ENCODE measurements at regions not wholly inside any gene's neighbourhood (a gene's known extent, or its start where the extent isn't known, plus 50 kb on each side); places are given as distances from the start of the nearest gene placed in this dataset.

DNA sequence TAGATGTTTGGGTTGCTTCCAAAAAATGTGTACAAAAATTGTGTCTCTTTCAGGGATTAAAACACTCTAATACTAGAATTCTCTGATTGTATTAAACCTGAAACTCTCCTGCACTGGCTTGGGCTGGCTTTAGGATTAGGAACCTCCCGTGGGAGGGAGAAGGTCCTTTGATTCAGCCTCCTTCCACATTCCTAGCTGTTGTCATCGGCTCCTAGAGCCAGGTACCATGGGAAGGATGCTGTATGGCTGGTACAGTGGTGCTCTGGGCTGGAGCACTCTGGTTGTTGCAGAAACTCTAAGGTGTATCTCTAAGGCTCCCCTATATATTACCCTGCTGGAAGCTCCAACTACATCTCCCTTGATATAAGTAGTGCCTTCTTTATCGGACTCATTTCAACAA lies 245.2 kb upstream of the FOXK1 start:
- Histone ChIP-seq H3K27me3 (ENCODE audit: insufficient read depth) (no peaks in the 10 kb centered on the region), H3K27ac (ENCODE audit: low read depth) (no peak overlapping the region), H4K20me1 (replicated peaks; ENCODE audit: insufficient read depth) (no peaks in the 10 kb centered on the region), H3K36me3 (ENCODE audit: insufficient read depth) (no peaks in the 10 kb centered on the region), H2AFZ (no peak overlapping the region), H3K79me2 (replicated peaks; ENCODE audit: insufficient read depth) (no peaks in the 10 kb centered on the region), H3K4me2 (no peak overlapping the region), H3K9me2 (ENCODE audit: insufficient read depth) (peaks cover 3% of the 10 kb centered on the region; the same call in 1 of the 2 replicates), H3K4me1 (ENCODE audit: insufficient read depth) (no peaks in the 10 kb centered on the region), H3F3A (replicated peaks; ENCODE audit: low read depth) (no peaks in the 10 kb centered on the region), H3K4me3 (no peak overlapping the region)
- Mint-ChIP-seq H3K36me3 (ENCODE audit: low read depth) (peaks cover 11% of the 10 kb centered on the region), H3K27me3 (ENCODE audit: insufficient read depth, low read depth, poor library complexity) (peaks cover 3% of the 10 kb centered on the region), H3K4me1 (no peaks in the 10 kb centered on the region), H3K27ac (no peak overlapping the region), H3K4me3 (no peak overlapping the region), H3K9me3 (peaks cover 80% of the 10 kb centered on the region)
- ATAC-seq: no peak
- TF ChIP-seq POLR2AphosphoS5 (IDR thresholded peaks at IDR 0.05; ENCODE audit: low read depth) (no peak), JUNB (IDR thresholded peaks at IDR 0.05; ENCODE audit: unreplicated experiment) (no peak), ZNF331 (CRISPR knock-in tag; IDR thresholded peaks at IDR 0.05; ENCODE audit: low read depth) (no peak), NANOG (IDR thresholded peaks at IDR 0.05; ENCODE audit: borderline replicate concordance) (no peak), EZH2phosphoT487 (IDR thresholded peaks at IDR 0.05; ENCODE audit: unreplicated experiment) (no peak), ZNF114 (CRISPR knock-in tag; IDR thresholded peaks at IDR 0.05) (no peak), CREB1 (CRISPR knock-in tag; IDR thresholded peaks at IDR 0.05; ENCODE audit: low read depth) (no peak), EZH2 (IDR thresholded peaks at IDR 0.05; ENCODE audit: low read depth, unreplicated experiment) (no peak), STAT1 (IDR thresholded peaks at IDR 0.05; ENCODE audit: unreplicated experiment) (no peak)
- TF ChIP-seq, protein P1, sequence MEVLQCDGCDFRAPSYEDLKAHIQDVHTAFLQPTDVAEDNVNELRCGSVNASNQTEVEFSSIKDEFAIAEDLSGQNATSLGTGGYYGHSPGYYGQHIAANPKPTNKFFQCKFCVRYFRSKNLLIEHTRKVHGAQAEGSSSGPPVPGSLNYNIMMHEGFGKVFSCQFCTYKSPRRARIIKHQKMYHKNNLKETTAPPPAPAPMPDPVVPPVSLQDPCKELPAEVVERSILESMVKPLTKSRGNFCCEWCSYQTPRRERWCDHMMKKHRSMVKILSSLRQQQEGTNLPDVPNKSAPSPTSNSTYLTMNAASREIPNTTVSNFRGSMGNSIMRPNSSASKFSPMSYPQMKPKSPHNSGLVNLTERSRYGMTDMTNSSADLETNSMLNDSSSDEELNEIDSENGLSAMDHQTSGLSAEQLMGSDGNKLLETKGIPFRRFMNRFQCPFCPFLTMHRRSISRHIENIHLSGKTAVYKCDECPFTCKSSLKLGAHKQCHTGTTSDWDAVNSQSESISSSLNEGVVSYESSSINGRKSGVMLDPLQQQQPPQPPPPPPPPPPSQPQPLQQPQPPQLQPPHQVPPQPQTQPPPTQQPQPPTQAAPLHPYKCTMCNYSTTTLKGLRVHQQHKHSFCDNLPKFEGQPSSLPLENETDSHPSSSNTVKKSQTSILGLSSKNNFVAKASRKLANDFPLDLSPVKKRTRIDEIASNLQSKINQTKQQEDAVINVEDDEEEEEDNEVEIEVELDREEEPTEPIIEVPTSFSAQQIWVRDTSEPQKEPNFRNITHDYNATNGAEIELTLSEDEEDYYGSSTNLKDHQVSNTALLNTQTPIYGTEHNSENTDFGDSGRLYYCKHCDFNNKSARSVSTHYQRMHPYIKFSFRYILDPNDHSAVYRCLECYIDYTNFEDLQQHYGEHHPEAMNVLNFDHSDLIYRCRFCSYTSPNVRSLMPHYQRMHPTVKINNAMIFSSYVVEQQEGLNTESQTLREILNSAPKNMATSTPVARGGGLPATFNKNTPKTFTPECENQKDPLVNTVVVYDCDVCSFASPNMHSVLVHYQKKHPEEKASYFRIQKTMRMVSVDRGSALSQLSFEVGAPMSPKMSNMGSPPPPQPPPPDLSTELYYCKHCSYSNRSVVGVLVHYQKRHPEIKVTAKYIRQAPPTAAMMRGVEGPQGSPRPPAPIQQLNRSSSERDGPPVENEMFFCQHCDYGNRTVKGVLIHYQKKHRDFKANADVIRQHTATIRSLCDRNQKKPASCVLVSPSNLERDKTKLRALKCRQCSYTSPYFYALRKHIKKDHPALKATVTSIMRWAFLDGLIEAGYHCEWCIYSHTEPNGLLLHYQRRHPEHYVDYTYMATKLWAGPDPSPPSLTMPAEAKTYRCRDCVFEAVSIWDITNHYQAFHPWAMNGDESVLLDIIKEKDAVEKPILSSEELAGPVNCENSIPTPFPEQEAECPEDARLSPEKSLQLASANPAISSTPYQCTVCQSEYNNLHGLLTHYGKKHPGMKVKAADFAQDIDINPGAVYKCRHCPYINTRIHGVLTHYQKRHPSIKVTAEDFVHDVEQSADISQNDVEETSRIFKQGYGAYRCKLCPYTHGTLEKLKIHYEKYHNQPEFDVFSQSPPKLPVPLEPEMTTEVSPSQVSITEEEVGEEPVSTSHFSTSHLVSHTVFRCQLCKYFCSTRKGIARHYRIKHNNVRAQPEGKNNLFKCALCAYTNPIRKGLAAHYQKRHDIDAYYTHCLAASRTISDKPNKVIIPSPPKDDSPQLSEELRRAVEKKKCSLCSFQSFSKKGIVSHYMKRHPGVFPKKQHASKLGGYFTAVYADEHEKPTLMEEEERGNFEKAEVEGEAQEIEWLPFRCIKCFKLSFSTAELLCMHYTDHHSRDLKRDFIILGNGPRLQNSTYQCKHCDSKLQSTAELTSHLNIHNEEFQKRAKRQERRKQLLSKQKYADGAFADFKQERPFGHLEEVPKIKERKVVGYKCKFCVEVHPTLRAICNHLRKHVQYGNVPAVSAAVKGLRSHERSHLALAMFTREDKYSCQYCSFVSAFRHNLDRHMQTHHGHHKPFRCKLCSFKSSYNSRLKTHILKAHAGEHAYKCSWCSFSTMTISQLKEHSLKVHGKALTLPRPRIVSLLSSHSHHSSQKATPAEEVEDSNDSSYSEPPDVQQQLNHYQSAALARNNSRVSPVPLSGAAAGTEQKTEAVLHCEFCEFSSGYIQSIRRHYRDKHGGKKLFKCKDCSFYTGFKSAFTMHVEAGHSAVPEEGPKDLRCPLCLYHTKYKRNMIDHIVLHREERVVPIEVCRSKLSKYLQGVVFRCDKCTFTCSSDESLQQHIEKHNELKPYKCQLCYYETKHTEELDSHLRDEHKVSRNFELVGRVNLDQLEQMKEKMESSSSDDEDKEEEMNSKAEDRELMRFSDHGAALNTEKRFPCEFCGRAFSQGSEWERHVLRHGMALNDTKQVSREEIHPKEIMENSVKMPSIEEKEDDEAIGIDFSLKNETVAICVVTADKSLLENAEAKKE (CRISPR knock-in tag; IDR thresholded peaks at IDR 0.05): no peak
- TF ChIP-seq, protein P2, sequence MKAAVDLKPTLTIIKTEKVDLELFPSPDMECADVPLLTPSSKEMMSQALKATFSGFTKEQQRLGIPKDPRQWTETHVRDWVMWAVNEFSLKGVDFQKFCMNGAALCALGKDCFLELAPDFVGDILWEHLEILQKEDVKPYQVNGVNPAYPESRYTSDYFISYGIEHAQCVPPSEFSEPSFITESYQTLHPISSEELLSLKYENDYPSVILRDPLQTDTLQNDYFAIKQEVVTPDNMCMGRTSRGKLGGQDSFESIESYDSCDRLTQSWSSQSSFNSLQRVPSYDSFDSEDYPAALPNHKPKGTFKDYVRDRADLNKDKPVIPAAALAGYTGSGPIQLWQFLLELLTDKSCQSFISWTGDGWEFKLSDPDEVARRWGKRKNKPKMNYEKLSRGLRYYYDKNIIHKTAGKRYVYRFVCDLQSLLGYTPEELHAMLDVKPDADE (IDR thresholded peaks at IDR 0.05): no peak
- TF ChIP-seq, protein P3, sequence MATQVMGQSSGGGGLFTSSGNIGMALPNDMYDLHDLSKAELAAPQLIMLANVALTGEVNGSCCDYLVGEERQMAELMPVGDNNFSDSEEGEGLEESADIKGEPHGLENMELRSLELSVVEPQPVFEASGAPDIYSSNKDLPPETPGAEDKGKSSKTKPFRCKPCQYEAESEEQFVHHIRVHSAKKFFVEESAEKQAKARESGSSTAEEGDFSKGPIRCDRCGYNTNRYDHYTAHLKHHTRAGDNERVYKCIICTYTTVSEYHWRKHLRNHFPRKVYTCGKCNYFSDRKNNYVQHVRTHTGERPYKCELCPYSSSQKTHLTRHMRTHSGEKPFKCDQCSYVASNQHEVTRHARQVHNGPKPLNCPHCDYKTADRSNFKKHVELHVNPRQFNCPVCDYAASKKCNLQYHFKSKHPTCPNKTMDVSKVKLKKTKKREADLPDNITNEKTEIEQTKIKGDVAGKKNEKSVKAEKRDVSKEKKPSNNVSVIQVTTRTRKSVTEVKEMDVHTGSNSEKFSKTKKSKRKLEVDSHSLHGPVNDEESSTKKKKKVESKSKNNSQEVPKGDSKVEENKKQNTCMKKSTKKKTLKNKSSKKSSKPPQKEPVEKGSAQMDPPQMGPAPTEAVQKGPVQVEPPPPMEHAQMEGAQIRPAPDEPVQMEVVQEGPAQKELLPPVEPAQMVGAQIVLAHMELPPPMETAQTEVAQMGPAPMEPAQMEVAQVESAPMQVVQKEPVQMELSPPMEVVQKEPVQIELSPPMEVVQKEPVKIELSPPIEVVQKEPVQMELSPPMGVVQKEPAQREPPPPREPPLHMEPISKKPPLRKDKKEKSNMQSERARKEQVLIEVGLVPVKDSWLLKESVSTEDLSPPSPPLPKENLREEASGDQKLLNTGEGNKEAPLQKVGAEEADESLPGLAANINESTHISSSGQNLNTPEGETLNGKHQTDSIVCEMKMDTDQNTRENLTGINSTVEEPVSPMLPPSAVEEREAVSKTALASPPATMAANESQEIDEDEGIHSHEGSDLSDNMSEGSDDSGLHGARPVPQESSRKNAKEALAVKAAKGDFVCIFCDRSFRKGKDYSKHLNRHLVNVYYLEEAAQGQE (IDR thresholded peaks at IDR 0.05; ENCODE audit: unreplicated experiment): no peak
- TF ChIP-seq, protein P4, sequence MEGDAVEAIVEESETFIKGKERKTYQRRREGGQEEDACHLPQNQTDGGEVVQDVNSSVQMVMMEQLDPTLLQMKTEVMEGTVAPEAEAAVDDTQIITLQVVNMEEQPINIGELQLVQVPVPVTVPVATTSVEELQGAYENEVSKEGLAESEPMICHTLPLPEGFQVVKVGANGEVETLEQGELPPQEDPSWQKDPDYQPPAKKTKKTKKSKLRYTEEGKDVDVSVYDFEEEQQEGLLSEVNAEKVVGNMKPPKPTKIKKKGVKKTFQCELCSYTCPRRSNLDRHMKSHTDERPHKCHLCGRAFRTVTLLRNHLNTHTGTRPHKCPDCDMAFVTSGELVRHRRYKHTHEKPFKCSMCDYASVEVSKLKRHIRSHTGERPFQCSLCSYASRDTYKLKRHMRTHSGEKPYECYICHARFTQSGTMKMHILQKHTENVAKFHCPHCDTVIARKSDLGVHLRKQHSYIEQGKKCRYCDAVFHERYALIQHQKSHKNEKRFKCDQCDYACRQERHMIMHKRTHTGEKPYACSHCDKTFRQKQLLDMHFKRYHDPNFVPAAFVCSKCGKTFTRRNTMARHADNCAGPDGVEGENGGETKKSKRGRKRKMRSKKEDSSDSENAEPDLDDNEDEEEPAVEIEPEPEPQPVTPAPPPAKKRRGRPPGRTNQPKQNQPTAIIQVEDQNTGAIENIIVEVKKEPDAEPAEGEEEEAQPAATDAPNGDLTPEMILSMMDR (conservative IDR thresholded peaks at IDR 0.05; ENCODE audit: low read depth in 2 of 2): no peak
- DNase-seq (ENCODE audit: low spot score): no peak
